Vagina (tissue), 2 donors: ENCODE measurements at regions not wholly inside any gene's neighbourhood (a gene's known extent, or its start where the extent isn't known, plus 50 kb on each side); places are given as distances from the start of the nearest gene placed in this dataset.
"Not testable (repeated sequence)": the region's sequence is repeated elsewhere in the genome, so short reads cannot be mapped to it uniquely, and the experiment has no call there.

Experiments used
- DNase-seq, 2 donors: peaks; one replicate each; pipeline ENCODE4 v3.0.0-alpha.2; 2017; ENCODE audit errors: extremely low spot score in 2 of 2
- H3K27ac ChIP-seq: fragments of 200-600 bp; sonication (generic); one replicate; pipeline ENCODE4 v1.5.1; 2019
- H3K27me3 ChIP-seq: fragments of 200-600 bp; sonication (generic); one replicate; pipeline ENCODE4 v1.5.1; 2019
- H3K36me3 ChIP-seq, 2 donors: fragments of 200-600 bp; sonication (generic); one replicate each; pipeline ENCODE4 v1.5.1; 2017 to 2019
- H3K4me1 ChIP-seq: fragments of 200-600 bp; sonication (generic); one replicate; pipeline ENCODE4 v1.5.1; 2019
- H3K4me3 ChIP-seq, 2 donors: fragments of 200-600 bp; sonication (generic); 1 replicate in 1 of 2; 2 replicates in 1 of 2; pipeline ENCODE4 v1.5.1; 2016 to 2019
- H3K9me3 ChIP-seq: fragments of 200-600 bp; sonication (generic); one replicate; pipeline ENCODE4 v1.5.1; 2019
- CTCF ChIP-seq, 3 experiments: fragments of 450-650 bp in 2 of 3; fragments of 200-600 bp in 1 of 3; sonication (generic) in 1 of 3; IDR thresholded peaks; one replicate each; pipeline ENCODE4 v1.5.1; 2017 to 2019; ENCODE audit warnings: antibody characterized with exemption in 3 of 3, mild to moderate bottlenecking in 2 of 3, moderate library complexity in 2 of 3
- POLR2A ChIP-seq, 2 donors: fragments of 450-650 bp; IDR thresholded peaks; one replicate each; pipeline ENCODE4 v1.6.1; 2017; ENCODE audit warnings: antibody characterized with exemption in 2 of 2, mild to moderate bottlenecking in 2 of 2, moderate library complexity in 2 of 2
- POLR2AphosphoS5 ChIP-seq, 2 donors: sonication (generic); formaldehyde crosslinking; IDR thresholded peaks; one replicate each; pipeline ENCODE4 v1.9.0; 2017; ENCODE audit warnings: antibody characterized with exemption in 2 of 2, mild to moderate bottlenecking in 2 of 2, low read depth in 1 of 2; ENCODE audit not compliant: insufficient read depth in 1 of 2
- intact Hi-C: fragments of 100-400 bp; cut with DNase I; formaldehyde crosslinking; loops from one replicate; pipeline ENCODE4 v1.15.1; 2023

GRCh38 chr1:194366705-194367104 is 1180.3 kb upstream of the B3GALT2 start:
- H3K4me1 ChIP-seq = no peaks in the 10 kb centered on the region
- H3K27me3 ChIP-seq = no peaks in the 10 kb centered on the region
- no peak overlapping the region for H3K4me3 ChIP-seq
- H3K9me3 ChIP-seq = no peaks in the 10 kb centered on the region
- TF ChIP-seq POLR2A (IDR thresholded peaks at IDR 0.05) = no peak
- intact Hi-C loops = no loop called here
- H3K36me3 ChIP-seq = no peaks in the 10 kb centered on the region
- no peak for DNase-seq
- H3K27ac ChIP-seq = no peak overlapping the region

GRCh38 chr1:194362327-194362726 is 1175.9 kb upstream of the B3GALT2 start:
- Histone ChIP-seq H3K27ac (no peak overlapping the region), H3K27me3 (no peaks in the 10 kb centered on the region), H3K9me3 (no peaks in the 10 kb centered on the region), H3K36me3 (no peaks in the 10 kb centered on the region), H3K4me1 (no peaks in the 10 kb centered on the region), H3K4me3 (no peak overlapping the region)
- no peak for TF ChIP-seq POLR2A (IDR thresholded peaks at IDR 0.05)
- no peak for TF ChIP-seq POLR2AphosphoS5 (IDR thresholded peaks at IDR 0.05; ENCODE audit: insufficient read depth in 1 of 2, low read depth in 1 of 2)
- TF ChIP-seq CTCF (IDR thresholded peaks at IDR 0.05) = no peak
- DNase-seq = no peak
- intact Hi-C loops = no loop called here

GRCh38 chr1:194361374-194362131 is 1175.1 kb upstream of the B3GALT2 start:
- DNase-seq = no peak
- Histone ChIP-seq H3K4me1 (no peaks in the 10 kb centered on the region), H3K27me3 (no peaks in the 10 kb centered on the region), H3K27ac (no peak overlapping the region), H3K36me3 (no peaks in the 10 kb centered on the region), H3K9me3 (no peaks in the 10 kb centered on the region), H3K4me3 (no peak overlapping the region)
- intact Hi-C loops = no loop called here
- TF ChIP-seq POLR2AphosphoS5 (IDR thresholded peaks at IDR 0.05; ENCODE audit: insufficient read depth in 1 of 2, low read depth in 1 of 2) (no peak), POLR2A (IDR thresholded peaks at IDR 0.05) (no peak), CTCF (IDR thresholded peaks at IDR 0.05) (no peak)

- intact Hi-C loops = loop anchor here (5.0 kb wide), 1 partner anchor 856 kb away; no protein-coding TSS in a partner anchor
- Histone ChIP-seq H3K27ac (no peak overlapping the region), H3K9me3 (no peaks in the 10 kb centered on the region), H3K4me3 (no peak overlapping the region), H3K27me3 (no peaks in the 10 kb centered on the region), H3K4me1 (no peaks in the 10 kb centered on the region), H3K36me3 (no peaks in the 10 kb centered on the region)
- no peak for DNase-seq
- TF ChIP-seq CTCF (IDR thresholded peaks at IDR 0.05) (no peak), POLR2AphosphoS5 (IDR thresholded peaks at IDR 0.05; ENCODE audit: insufficient read depth in 1 of 2, low read depth in 1 of 2) (no peak)
Observed at GRCh38 chr1:194358208-194358581, 1171.8 kb upstream of the B3GALT2 start.

GRCh38 chr1:194357573-194358207 is 1171.3 kb upstream of the B3GALT2 start:
- H3K27me3 ChIP-seq, H3K4me1 ChIP-seq, H3K27ac ChIP-seq, DNase-seq, H3K4me3 ChIP-seq, H3K36me3 ChIP-seq, H3K9me3 ChIP-seq: not testable (repeated sequence)
- intact Hi-C loops = loop anchor here (5.0 kb wide), 1 partner anchor 855 kb away; no protein-coding TSS in a partner anchor

- intact Hi-C loops = loop anchor here (5.0 kb wide), 1 partner anchor 853 kb away; no protein-coding TSS in a partner anchor
- no peak for TF ChIP-seq POLR2A (IDR thresholded peaks at IDR 0.05)
- no peak for TF ChIP-seq POLR2AphosphoS5 (IDR thresholded peaks at IDR 0.05; ENCODE audit: insufficient read depth in 1 of 2, low read depth in 1 of 2)
- TF ChIP-seq CTCF (IDR thresholded peaks at IDR 0.05) = no peak
Observed at GRCh38 chr1:194355488-194356106, 1169.2 kb upstream of the B3GALT2 start.

More at GRCh38 chr1:194355488-194356106, 1169.2 kb upstream of the B3GALT2 start:
- Histone ChIP-seq H3K27me3 (no peaks in the 10 kb centered on the region), H3K36me3 (no peaks in the 10 kb centered on the region), H3K4me3 (no peak overlapping the region), H3K9me3 (no peaks in the 10 kb centered on the region), H3K27ac (no peak overlapping the region), H3K4me1 (no peaks in the 10 kb centered on the region)
- no peak for DNase-seq
